Suprapubic skin (tissue), 4 donors: ENCODE measurements at regions not wholly inside any gene's neighbourhood (a gene's known extent, or its start where the extent isn't known, plus 50 kb on each side); places are given as distances from the start of the nearest gene placed in this dataset.

Experiments used
- DNase-seq, 2 donors: peaks; one replicate each; pipeline ENCODE4 v3.0.0-alpha.2; 2019; ENCODE audit warnings: low spot score in 2 of 2
- H3K27ac ChIP-seq: fragments of 200-600 bp; sonication (generic); one replicate; pipeline ENCODE4 v1.5.1; 2019
- H3K27me3 ChIP-seq: fragments of 200-600 bp; sonication (generic); one replicate; pipeline ENCODE4 v1.5.1; 2019
- H3K36me3 ChIP-seq: fragments of 200-600 bp; sonication (generic); one replicate; pipeline ENCODE4 v1.5.1; 2019
- H3K4me1 ChIP-seq: fragments of 200-600 bp; sonication (generic); one replicate; pipeline ENCODE4 v1.5.1; 2019
- H3K4me3 ChIP-seq: fragments of 200-600 bp; sonication (generic); one replicate; pipeline ENCODE4 v1.5.1; 2019; ENCODE audit warnings: mild to moderate bottlenecking
- H3K9me3 ChIP-seq: fragments of 200-600 bp; sonication (generic); one replicate; pipeline ENCODE4 v1.5.1; 2019
- CTCF ChIP-seq, 2 donors: fragments of 200-600 bp in 1 of 2; fragments of 450-650 bp in 1 of 2; sonication (generic) in 1 of 2; IDR thresholded peaks; one replicate each; pipeline ENCODE4 v1.5.1; 2016 to 2019; ENCODE audit warnings: antibody characterized with exemption in 2 of 2, mild to moderate bottlenecking in 1 of 2, moderate library complexity in 1 of 2
- EP300 ChIP-seq: sonication (generic); formaldehyde crosslinking; IDR thresholded peaks from one replicate; pipeline ENCODE4 v1.6.1; 2017; ENCODE audit warnings: antibody characterized with exemption
- POLR2A ChIP-seq, 2 donors: fragments of 450-650 bp; IDR thresholded peaks; one replicate each; pipeline ENCODE4 v1.6.1; 2017; ENCODE audit warnings: antibody characterized with exemption in 2 of 2, mild to moderate bottlenecking in 2 of 2, moderate library complexity in 2 of 2
- POLR2AphosphoS5 ChIP-seq, 3 donors: sonication (generic); formaldehyde crosslinking; IDR thresholded peaks; one replicate each; pipeline ENCODE4 v1.6.1; 2017; ENCODE audit warnings: antibody characterized with exemption in 3 of 3
- WGBS: methylation state at CpG from one replicate; pipeline ENCODE4 v1.1.5; 2018; 5-methylcytosine and 5-hydroxymethylcytosine counted together

- H3K36me3 ChIP-seq: no peaks in the 10 kb centered on the region
- no peaks in the 10 kb centered on the region for H3K4me1 ChIP-seq
- H3K27me3 ChIP-seq: no peaks in the 10 kb centered on the region
- WGBS: 69% methylated on average over 1 of the region's 1 CpG
- H3K9me3 ChIP-seq: no peaks in the 10 kb centered on the region
- no peak for TF ChIP-seq POLR2A (IDR thresholded peaks at IDR 0.05)
- TF ChIP-seq POLR2AphosphoS5 (IDR thresholded peaks at IDR 0.05): no peak
- no peak for TF ChIP-seq EP300
- no peak for TF ChIP-seq CTCF (IDR thresholded peaks at IDR 0.05)
- no peak overlapping the region for H3K27ac ChIP-seq
- no peak for DNase-seq
- H3K4me3 ChIP-seq: no peak overlapping the region
These were observed 202.9 kb downstream of the FBXO15 start for GRCh38 chr18:73944715-73945114.

GRCh38 chr18:73943763-73944162 is 203.9 kb downstream of the FBXO15 start:
- 64% methylated on average over 9 of the region's 9 CpGs for WGBS
- no peak overlapping the region for H3K27ac ChIP-seq
- no peak overlapping the region for H3K4me3 ChIP-seq
- no peaks in the 10 kb centered on the region for H3K27me3 ChIP-seq
- DNase-seq: no peak
- no peaks in the 10 kb centered on the region for H3K9me3 ChIP-seq
- no peaks in the 10 kb centered on the region for H3K4me1 ChIP-seq
- TF ChIP-seq POLR2AphosphoS5 (IDR thresholded peaks at IDR 0.05): no peak
- H3K36me3 ChIP-seq: no peaks in the 10 kb centered on the region

- DNase-seq: no peak
- TF ChIP-seq POLR2A (IDR thresholded peaks at IDR 0.05) (no peak), CTCF (IDR thresholded peaks at IDR 0.05) (no peak), EP300 (no peak), POLR2AphosphoS5 (IDR thresholded peaks at IDR 0.05) (no peak)
- no peaks in the 10 kb centered on the region for H3K4me1 ChIP-seq
- no peaks in the 10 kb centered on the region for H3K9me3 ChIP-seq
- H3K4me3 ChIP-seq: no peak overlapping the region
- WGBS: 80% methylated on average over 4 of the region's 4 CpGs
- H3K36me3 ChIP-seq: no peaks in the 10 kb centered on the region
- no peaks in the 10 kb centered on the region for H3K27me3 ChIP-seq
- no peak overlapping the region for H3K27ac ChIP-seq
These were observed 204.7 kb downstream of the FBXO15 start for GRCh38 chr18:73942956-73943355.

- 77% methylated on average over 8 of the region's 8 CpGs for WGBS
- Histone ChIP-seq H3K27ac (no peak overlapping the region), H3K36me3 (no peaks in the 10 kb centered on the region), H3K27me3 (no peaks in the 10 kb centered on the region), H3K4me1 (no peaks in the 10 kb centered on the region), H3K4me3 (no peak overlapping the region), H3K9me3 (no peaks in the 10 kb centered on the region)
- no peak for DNase-seq
- TF ChIP-seq CTCF (IDR thresholded peaks at IDR 0.05) (no peak), POLR2A (IDR thresholded peaks at IDR 0.05) (no peak), POLR2AphosphoS5 (IDR thresholded peaks at IDR 0.05) (no peak), EP300 (no peak)
These were observed 205.5 kb downstream of the FBXO15 start for GRCh38 chr18:73942081-73942625.

GRCh38 chr18:73940721-73941120 is 206.9 kb downstream of the FBXO15 start:
- no peak overlapping the region for H3K4me3 ChIP-seq
- H3K4me1 ChIP-seq: no peaks in the 10 kb centered on the region
- TF ChIP-seq POLR2AphosphoS5 (IDR thresholded peaks at IDR 0.05): no peak
- TF ChIP-seq POLR2A (IDR thresholded peaks at IDR 0.05): no peak
- no peak for TF ChIP-seq EP300
- TF ChIP-seq CTCF (IDR thresholded peaks at IDR 0.05): no peak
- whole genome bisulfite sequencing: 26% methylated on average over 8 of the region's 8 CpGs
- no peak for DNase-seq
- H3K27me3 ChIP-seq: no peaks in the 10 kb centered on the region
- no peaks in the 10 kb centered on the region for H3K36me3 ChIP-seq
- H3K9me3 ChIP-seq: no peaks in the 10 kb centered on the region
- H3K27ac ChIP-seq: no peak overlapping the region

- Histone ChIP-seq H3K27ac (no peak overlapping the region), H3K27me3 (no peaks in the 10 kb centered on the region), H3K36me3 (no peaks in the 10 kb centered on the region), H3K4me3 (no peak overlapping the region), H3K9me3 (no peaks in the 10 kb centered on the region), H3K4me1 (no peaks in the 10 kb centered on the region)
- TF ChIP-seq EP300 (no peak), POLR2A (IDR thresholded peaks at IDR 0.05) (no peak), POLR2AphosphoS5 (IDR thresholded peaks at IDR 0.05) (no peak), CTCF (IDR thresholded peaks at IDR 0.05) (no peak)
- DNase-seq: no peak
- 90% methylated on average over 5 of the region's 5 CpGs for WGBS
These were observed 208.2 kb downstream of the FBXO15 start for GRCh38 chr18:73939391-73939790.
